Gastroesophageal sphincter (tissue), 4 donors: ENCODE measurements at regions not wholly inside any gene's neighbourhood (a gene's known extent, or its start where the extent isn't known, plus 50 kb on each side); places are given as distances from the start of the nearest gene placed in this dataset.

Source experiments
- ATAC-seq: fragments of 150-250 bp; one replicate; pipeline ENCODE4 v1.9.1; 2016; ENCODE audit warnings: mild to moderate bottlenecking, moderate library complexity
- H3K27ac ChIP-seq, 4 donors: fragments of 200-600 bp; sonication (generic) in 3 of 4; 1 replicate in 3 of 4; 2 replicates in 1 of 4; pipeline ENCODE4 v1.5.1; 2016 to 2019
- H3K27me3 ChIP-seq: fragments of 200-600 bp; sonication (generic); one replicate; pipeline ENCODE4 v1.5.1; 2019
- H3K36me3 ChIP-seq, 2 donors: fragments of 200-600 bp; sonication (generic); one replicate each; pipeline ENCODE4 v1.5.1; 2019; ENCODE audit warnings: control low read depth in 1 of 2
- H3K4me1 ChIP-seq, 3 donors: fragments of 200-600 bp; sonication (generic); 1 replicate in 2 of 3; 2 replicates in 1 of 3; pipeline ENCODE4 v1.5.1; 2016 to 2019; ENCODE audit warnings: control low read depth in 2 of 3
- H3K4me3 ChIP-seq, 2 donors: fragments of 200-600 bp; sonication (generic); one replicate each; pipeline ENCODE4 v1.5.1; 2019; ENCODE audit warnings: mild to moderate bottlenecking in 1 of 2, moderate library complexity in 1 of 2
- H3K9me3 ChIP-seq, 3 donors: fragments of 200-600 bp; sonication (generic); one replicate each; pipeline ENCODE4 v1.5.1; 2017 to 2019; ENCODE audit warnings: control low read depth in 2 of 3
- EP300 ChIP-seq: sonication (generic); formaldehyde crosslinking; IDR thresholded peaks from one replicate; pipeline ENCODE4 v1.6.1; 2017; ENCODE audit warnings: antibody characterized with exemption, mild to moderate bottlenecking
- POLR2A ChIP-seq, 2 donors: fragments of 450-650 bp; IDR thresholded peaks; one replicate each; pipeline ENCODE4 v1.6.1; 2017; ENCODE audit warnings: antibody characterized with exemption in 2 of 2, mild to moderate bottlenecking in 2 of 2, moderate library complexity in 1 of 2
- POLR2AphosphoS5 ChIP-seq: sonication (generic); formaldehyde crosslinking; IDR thresholded peaks from one replicate; pipeline ENCODE4 v1.6.1; 2017; ENCODE audit warnings: antibody characterized with exemption
- WGBS, 2 donors: methylation state at CpG; one replicate each; pipeline ENCODE4 v1.1.5; 2018; ENCODE audit warnings: low coverage in 1 of 2; 5-methylcytosine and 5-hydroxymethylcytosine counted together
- TF ChIP-seq, protein P1 (sequence below), 4 experiments: fragments of 200-600 bp in 2 of 4; fragments of 450-650 bp in 2 of 4; sonication (generic) in 1 of 4; IDR thresholded peaks; one replicate each; pipeline ENCODE4 v1.5.1; 2017 to 2019; ENCODE audit warnings: antibody characterized with exemption in 4 of 4, mild to moderate bottlenecking in 2 of 4, moderate library complexity in 2 of 4

GRCh38 chr16:61364990-61365389 is 671.2 kb downstream of the CDH8 start:
- H3K4me3 ChIP-seq, result no peak overlapping the region
- H3K27ac ChIP-seq, result no peak overlapping the region
- 42% methylated on average over 3 of the region's 3 CpGs for WGBS, 2 donors
- H3K4me1 ChIP-seq, result no peaks in the 10 kb centered on the region
- no peaks in the 10 kb centered on the region for H3K27me3 ChIP-seq
- H3K36me3 ChIP-seq, result no peaks in the 10 kb centered on the region
- no peaks in the 10 kb centered on the region for H3K9me3 ChIP-seq
- ATAC-seq, result no peak
- TF ChIP-seq POLR2A (IDR thresholded peaks at IDR 0.05) (no peak), POLR2AphosphoS5 (no peak), EP300 (no peak)
- TF ChIP-seq, protein P1, sequence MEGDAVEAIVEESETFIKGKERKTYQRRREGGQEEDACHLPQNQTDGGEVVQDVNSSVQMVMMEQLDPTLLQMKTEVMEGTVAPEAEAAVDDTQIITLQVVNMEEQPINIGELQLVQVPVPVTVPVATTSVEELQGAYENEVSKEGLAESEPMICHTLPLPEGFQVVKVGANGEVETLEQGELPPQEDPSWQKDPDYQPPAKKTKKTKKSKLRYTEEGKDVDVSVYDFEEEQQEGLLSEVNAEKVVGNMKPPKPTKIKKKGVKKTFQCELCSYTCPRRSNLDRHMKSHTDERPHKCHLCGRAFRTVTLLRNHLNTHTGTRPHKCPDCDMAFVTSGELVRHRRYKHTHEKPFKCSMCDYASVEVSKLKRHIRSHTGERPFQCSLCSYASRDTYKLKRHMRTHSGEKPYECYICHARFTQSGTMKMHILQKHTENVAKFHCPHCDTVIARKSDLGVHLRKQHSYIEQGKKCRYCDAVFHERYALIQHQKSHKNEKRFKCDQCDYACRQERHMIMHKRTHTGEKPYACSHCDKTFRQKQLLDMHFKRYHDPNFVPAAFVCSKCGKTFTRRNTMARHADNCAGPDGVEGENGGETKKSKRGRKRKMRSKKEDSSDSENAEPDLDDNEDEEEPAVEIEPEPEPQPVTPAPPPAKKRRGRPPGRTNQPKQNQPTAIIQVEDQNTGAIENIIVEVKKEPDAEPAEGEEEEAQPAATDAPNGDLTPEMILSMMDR (IDR thresholded peaks at IDR 0.05), result no peak

DNA sequence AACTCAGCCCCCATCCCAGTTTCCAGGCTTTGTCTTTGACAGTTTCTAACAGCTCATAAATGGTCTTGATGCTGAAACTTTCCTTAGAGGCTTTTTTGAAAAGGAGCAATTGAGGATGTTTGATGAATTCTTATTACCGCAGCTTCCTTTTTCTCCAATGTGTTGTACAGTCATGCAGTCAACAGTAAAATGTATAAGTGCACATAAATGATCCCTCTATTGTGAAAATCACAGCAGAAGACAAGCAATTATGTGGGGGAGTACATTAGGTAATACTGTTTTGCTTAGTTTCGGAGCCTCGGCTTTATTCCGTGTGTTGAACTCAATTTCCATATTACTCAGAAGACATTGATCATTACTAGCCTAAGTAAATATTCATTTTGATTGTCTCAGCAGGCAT is 673.7 kb downstream of the CDH8 start:
- 93 to 96% methylated on average over 4 of the region's 4 CpGs for WGBS, 2 donors
- H3K9me3 ChIP-seq, result no peaks in the 10 kb centered on the region
- H3K27ac ChIP-seq, result no peak overlapping the region
- ATAC-seq, result no peak
- H3K27me3 ChIP-seq, result no peaks in the 10 kb centered on the region
- no peaks in the 10 kb centered on the region for H3K4me1 ChIP-seq
- TF ChIP-seq EP300 (no peak), POLR2AphosphoS5 (no peak), POLR2A (IDR thresholded peaks at IDR 0.05) (no peak)
- TF ChIP-seq, protein P1 (IDR thresholded peaks at IDR 0.05), result no peak
- H3K36me3 ChIP-seq, result no peaks in the 10 kb centered on the region
- H3K4me3 ChIP-seq, result no peak overlapping the region

DNA sequence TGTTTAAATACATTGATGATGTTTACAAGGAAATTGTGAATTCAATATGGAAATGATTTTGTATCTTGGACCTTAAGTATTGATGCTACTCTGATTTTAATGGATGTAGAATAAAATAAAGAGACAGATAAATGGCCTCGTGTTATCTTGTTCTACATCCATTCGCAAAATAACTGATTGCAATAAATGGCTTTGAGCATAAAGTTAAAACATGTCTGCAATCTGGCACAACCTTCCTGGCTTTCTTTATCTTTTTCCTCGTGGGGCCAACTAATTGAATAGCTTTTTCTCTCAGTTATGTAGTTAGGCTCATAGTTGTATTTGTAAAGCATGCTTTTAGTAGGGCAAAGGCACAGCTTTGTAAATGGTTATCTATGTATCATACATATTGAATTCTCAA is 691.4 kb downstream of the CDH8 start:
- Histone ChIP-seq H3K9me3 (no peaks in the 10 kb centered on the region), H3K36me3 (no peaks in the 10 kb centered on the region), H3K27ac (no peak overlapping the region), H3K27me3 (no peaks in the 10 kb centered on the region), H3K4me3 (no peak overlapping the region), H3K4me1 (no peaks in the 10 kb centered on the region)
- 59 to 60% methylated on average over 3 of the region's 3 CpGs for WGBS, 2 donors
- ATAC-seq, result no peak
- TF ChIP-seq POLR2A (IDR thresholded peaks at IDR 0.05), result no peak
- no peak for TF ChIP-seq EP300
- TF ChIP-seq, protein P1 (IDR thresholded peaks at IDR 0.05), result no peak
- TF ChIP-seq POLR2AphosphoS5, result no peak

DNA sequence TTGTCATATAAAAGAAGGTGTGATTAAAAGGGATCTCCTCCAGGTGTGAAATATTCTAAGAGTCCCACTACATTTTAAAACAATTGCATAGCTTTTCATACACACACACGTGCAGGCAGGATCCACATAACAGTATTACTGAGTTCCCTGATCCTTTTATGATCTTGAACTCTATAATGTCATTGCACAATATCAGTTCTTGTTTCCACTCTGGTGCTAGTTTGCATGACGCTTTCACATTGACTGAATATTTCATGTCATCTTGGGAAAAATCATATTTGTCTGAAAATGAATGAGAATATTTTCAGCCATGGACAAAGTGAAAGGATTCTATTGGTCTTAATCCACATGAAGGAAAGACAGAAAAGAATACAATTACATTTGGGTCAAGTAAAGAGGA is 703.8 kb downstream of the CDH8 start:
- Histone ChIP-seq H3K4me3 (no peak overlapping the region), H3K36me3 (no peaks in the 10 kb centered on the region), H3K27me3 (no peaks in the 10 kb centered on the region), H3K9me3 (no peaks in the 10 kb centered on the region), H3K4me1 (no peaks in the 10 kb centered on the region), H3K27ac (no peak overlapping the region)
- 42 to 80% methylated on average over 2 of the region's 2 CpGs for WGBS, 2 donors
- no peak for TF ChIP-seq EP300
- TF ChIP-seq POLR2AphosphoS5, result no peak
- TF ChIP-seq, protein P1 (IDR thresholded peaks at IDR 0.05), result no peak
- no peak for TF ChIP-seq POLR2A (IDR thresholded peaks at IDR 0.05)
- ATAC-seq, result no peak

DNA sequence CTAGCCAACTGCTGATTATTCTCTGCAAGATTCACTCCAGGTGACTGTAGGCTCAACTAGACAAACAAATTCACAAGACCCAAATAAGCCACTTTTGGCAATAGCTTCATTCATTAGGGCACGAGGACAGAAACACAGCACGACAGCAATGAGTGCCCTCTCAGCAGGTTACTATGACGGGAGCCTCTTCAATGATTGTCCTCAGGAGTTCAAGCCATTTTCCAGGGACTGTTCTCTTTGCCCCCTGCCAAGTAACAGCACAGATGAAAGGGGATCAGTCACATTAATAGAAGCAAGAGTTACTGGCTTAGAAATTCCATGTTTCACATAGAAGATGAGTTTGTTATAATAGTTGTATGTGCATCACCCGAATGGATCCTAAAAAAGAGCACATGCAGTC is 712.2 kb downstream of the CDH8 start:
- H3K9me3 ChIP-seq, result no peaks in the 10 kb centered on the region
- ATAC-seq, result no peak
- H3K4me1 ChIP-seq, result no peaks in the 10 kb centered on the region
- no peaks in the 10 kb centered on the region for H3K27me3 ChIP-seq
- TF ChIP-seq POLR2AphosphoS5, result no peak
- no peak overlapping the region for H3K4me3 ChIP-seq
- no peaks in the 10 kb centered on the region for H3K36me3 ChIP-seq
- no peak overlapping the region for H3K27ac ChIP-seq
- 75 to 78% methylated on average over 1 to 4 of the region's 4 CpGs for WGBS, 2 donors
